Limb (tissue), 2 donors: ENCODE measurements at regions not wholly inside any gene's neighbourhood (a gene's known extent, or its start where the extent isn't known, plus 50 kb on each side); places are given as distances from the start of the nearest gene placed in this dataset.
"Not testable (repeated sequence)": the region's sequence is repeated elsewhere in the genome, so short reads cannot be mapped to it uniquely, and the experiment has no call there.

Experiments used
- DNase-seq, 2 donors: peaks; one replicate each; pipeline ENCODE4 v3.0.0-alpha.2; 2016; ENCODE audit errors: extremely low spot score in 2 of 2

GRCh38 chr14:84236290-84236689 lies 1293.7 kb upstream of the FLRT2 start:
- DNase-seq = no peak

GRCh38 chr14:84237881-84238280 lies 1292.1 kb upstream of the FLRT2 start:
- no peak for DNase-seq

DNA sequence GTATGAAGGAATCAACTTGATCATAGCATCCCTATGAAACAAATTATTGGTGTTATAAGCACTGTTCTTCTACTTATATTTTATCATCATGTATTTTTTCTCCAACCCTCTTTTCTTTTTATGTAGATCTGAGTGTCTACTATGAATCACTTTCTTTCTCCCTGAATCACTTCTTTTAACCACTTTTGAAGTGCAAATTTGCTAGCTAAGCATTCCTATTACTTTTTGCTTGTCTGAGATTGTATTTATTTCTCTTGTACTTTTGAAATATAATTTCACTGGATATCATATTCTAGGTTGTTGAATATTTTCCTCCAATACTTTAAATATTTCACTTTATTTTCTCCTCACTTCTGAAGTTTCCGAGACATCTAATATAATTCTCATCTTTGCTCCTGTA lies 1282.3 kb upstream of the FLRT2 start:
- no peak for DNase-seq

DNA sequence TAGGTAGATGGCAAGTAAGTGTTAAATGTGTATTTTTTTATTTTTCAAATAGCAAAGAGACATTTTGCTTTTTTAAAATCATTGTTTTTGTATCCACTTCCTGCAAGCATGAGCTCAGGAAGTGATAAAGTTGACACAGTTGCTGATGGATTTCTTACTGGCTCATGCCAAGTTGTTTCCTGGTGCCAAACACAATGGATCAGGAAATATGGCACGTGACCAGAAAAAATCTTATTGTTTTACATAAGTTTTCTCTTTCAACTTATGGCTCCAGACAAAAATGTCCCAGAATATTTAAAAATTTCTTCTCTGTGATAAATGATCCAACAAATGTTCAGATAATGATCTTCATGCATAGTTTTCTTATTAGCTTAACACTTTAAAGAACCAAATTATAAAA lies 1279.1 kb upstream of the FLRT2 start:
- no peak for DNase-seq

DNA sequence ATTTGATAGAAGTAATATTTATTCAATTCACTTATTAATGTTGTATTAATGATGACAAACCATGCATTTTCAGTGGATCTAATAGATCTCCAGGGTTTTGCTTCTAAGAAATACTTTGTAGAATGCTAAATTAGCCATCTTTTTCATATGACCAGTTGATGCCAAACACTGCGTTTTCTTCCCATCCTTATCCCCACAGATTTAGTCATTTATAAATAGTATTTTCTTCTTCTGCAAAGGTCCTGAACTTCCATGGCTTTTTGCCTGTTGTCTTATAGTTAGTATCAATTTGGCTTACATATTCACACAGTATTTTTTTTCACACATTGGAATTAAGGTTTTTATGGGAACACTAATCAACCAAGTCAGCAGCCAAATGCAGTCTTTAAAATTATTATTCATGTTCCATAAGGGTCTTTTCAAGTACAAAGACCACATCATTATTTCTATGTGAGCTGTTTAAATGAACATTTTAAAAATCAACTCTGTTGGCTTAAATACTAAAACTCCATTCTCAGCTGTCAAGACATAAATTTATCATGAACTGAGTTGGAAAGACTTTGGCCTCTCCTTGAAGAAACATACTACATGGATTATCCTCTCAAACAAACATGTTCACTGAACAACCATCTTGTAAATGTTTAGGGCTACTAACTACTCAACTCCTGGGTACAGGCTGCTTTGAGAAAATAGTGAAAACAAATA lies 1278.4 kb upstream of the FLRT2 start:
- DNase-seq = no peak

DNA sequence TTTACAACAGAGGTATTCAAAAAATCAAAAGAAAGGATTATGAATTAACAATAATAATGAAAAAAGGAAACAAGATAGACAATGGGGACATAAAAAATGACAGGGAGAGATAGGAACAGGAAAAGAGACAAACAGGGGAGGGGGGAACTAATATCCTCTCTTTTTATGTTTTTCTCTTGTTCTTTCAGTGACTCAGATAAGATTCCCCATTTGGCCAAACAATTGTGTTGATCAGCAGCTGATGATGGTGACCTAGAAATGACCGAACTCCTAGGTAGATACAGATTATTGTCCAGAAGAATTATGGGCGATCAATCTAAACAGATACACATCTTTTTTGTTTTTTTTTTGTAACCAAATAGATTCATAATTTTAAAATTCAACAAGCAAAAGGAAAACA lies 1277.2 kb upstream of the FLRT2 start:
- DNase-seq = no peak

- DNase-seq = no peak
These were observed 1276.6 kb upstream of the FLRT2 start for GRCh38 chr14:84253326-84253725.

DNA sequence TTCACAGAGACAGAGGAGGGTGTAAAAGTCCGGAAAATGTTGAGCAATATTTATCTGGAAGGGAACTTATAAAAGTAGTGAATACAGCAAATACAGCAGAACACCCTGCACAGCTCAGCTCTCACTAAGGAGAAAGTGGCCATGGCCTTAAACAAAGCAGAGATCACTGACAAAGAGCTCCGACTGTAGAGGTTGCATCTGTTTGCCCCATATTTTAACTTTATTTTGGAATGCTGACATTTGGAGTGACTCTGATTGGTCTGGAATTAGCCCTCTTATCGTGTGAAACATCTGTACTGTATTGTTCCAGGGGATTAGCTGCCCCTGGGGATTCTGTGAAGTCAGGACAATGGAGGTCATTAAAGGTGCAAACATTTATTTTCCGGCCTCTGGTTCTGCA lies 1275.7 kb upstream of the FLRT2 start:
- DNase-seq = peak in 1 of 2 donors; percentile 21

DNA sequence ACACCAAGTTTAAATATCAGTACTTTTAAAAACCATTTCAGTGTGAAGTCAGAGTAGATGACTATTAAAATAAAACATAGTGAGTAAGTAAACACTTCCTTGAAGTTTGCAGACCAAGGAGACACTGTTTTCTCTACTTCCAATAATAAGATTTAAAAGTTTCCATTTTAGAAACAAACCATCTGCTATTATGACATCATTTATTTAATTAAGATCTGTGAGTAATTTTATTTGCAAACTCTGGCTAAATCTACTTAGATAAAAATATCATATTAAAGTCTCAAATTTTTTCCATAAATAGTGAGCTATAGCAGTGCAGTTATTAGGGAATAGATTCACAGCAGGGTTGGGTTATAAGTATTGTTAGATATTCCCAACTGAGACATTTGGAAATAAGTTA lies 1267.0 kb upstream of the FLRT2 start:
- DNase-seq = no peak

DNA sequence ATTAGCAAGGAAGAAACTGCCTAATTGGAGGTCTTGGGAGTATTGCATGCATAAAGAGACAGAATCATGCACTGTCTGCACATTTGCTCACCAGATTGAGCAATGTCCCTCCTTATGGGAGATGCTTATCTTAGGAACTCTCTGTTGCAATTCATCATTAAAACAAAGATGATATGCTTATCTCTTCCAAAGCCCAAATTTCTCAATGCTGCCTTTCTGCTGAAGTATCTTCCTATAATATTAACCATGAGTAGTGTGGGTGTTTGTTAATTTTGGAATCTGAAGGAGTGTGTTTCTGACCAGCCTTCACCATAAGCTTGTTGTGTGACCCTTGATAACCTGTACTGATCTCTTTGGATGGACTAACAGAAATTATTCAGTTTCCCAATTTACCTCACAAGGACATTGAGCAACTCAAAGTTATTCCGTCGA lies 1257.6 kb upstream of the FLRT2 start:
- no peak for DNase-seq

- no peak for DNase-seq
These were observed 1256.8 kb upstream of the FLRT2 start for GRCh38 chr14:84273181-84273580.

DNA sequence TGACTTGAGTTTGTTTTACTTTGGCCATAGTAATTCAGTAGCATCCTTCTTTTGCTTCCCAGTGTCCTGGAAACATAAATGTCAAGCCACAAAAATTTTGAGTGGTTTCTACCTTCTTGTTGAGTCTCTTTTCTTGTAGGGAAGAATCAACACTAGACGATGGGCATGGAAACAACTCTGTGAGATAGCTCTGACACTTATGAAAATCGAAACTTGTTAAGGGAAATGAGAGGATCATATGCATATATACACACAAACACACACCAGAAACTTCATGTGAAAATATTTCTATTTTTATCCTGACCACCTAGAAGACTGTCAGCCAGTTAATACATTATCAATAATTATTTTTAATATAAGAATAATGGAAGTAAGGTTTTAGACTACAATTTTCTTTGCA lies 1247.3 kb upstream of the FLRT2 start:
- DNase-seq = no peak

GRCh38 chr14:84288781-84289180 lies 1241.2 kb upstream of the FLRT2 start:
- no peak for DNase-seq

DNA sequence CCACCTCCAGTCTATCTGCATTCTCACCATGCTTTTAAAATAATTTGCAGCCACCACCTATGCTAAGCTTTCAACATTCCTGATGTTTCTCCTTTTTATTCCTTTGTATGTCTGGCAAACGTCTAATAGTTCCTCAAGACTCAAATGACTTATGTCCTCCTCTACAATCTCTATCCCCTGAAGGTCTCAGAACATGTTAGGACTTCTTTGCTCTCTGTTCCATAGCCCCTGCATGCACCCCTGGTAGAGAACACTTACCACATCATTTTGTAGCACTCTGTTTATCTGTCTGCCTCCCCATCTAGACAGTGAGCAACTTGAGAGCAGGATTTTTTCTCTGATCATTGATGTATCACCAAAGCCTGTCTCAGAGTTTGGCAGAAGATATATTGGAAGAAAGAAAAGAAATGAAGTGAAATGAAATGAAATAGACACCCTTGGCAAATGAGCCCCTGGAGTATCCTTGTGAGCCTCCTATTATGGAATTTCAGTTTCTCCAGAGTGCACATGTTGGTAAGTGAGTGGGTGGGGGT lies 1231.2 kb upstream of the FLRT2 start:
- DNase-seq = no peak

DNA sequence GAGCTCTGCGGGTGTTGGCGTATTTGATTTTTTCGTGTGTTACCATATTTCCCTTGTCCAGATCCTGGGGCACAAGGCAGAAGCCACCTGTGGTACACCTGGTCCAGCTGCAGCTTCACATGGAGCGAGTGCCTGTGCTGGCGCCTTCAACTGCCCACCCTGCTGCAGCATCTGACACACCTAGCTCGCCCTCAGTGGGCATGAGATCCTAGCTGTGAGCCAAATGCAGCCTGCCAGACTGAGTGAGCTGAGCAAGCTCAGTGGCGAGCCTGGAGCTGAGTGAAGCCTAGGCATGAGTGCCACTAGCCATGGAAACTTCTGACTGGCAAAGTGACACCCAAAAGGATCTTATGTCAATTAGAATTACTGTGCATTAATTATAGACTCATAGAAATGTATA lies 1226.8 kb upstream of the FLRT2 start:
- no peak for DNase-seq

DNA sequence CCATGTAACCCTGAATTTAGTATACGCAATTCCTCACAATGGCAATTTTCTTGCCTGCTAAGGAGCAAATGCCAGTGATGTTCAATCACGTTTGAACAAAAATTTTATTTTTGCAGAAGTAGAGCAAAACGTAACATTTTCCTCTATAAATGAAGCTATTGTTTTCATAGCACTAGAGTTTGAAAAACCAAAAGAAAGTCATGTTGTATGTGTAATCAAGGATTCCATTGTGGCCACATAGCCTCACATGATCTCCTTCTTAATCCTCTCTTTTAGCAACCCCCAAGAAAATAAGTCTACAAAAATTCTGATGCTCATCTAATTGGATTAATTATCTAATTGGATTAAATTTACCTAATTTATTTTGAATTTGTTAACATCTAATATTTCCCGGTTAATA lies 1217.4 kb upstream of the FLRT2 start:
- DNase-seq = no peak

- DNase-seq = no peak
These were observed 1206.5 kb upstream of the FLRT2 start for GRCh38 chr14:84323450-84323849.

- DNase-seq = peak in 1 of 2 donors; percentile 70
These were observed 1206.0 kb upstream of the FLRT2 start for GRCh38 chr14:84323978-84324377.

DNA sequence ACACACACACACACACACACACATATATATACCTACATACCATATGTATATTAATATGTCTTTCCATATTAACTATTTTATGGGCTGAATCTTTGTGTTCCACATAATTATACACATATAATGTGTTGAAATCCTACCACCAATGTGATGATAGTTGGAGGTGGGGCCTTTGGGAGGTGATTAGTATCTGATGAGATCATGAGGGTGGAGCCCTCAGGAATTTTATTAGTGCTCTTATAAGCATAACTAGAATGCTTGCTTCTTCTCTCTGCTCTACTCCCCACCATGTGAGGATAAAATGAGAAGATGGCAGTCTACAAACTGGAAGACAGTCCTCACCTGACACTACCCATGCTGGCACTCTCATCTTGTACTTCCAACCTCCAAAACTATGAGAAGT lies 1193.5 kb upstream of the FLRT2 start:
- DNase-seq = no peak

GRCh38 chr14:84340938-84341337 lies 1189.0 kb upstream of the FLRT2 start:
- DNase-seq = peak in 1 of 2 donors; percentile 13

GRCh38 chr14:84341867-84342266 lies 1188.1 kb upstream of the FLRT2 start:
- not testable (repeated sequence) for DNase-seq

DNA sequence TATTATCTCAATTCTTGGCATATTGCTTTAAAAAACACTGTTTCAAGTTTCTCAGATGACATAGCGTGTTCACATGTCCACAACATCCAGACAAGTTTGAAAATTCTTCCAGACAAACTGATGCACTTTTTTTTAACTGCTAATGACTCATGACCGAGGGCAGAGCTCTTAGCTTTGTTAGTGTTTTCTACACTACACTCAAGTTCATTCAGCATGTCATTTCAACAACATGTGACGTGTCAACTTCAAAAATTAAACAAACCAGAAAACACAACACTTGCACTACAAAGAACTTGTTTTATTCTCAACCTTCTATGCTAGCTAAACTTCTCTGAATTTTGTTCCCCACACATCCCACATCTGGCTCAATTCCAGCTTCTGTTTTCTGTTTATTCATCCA lies 1186.3 kb upstream of the FLRT2 start:
- peak in 1 of 2 donors; percentile 20 for DNase-seq

GRCh38 chr14:84351646-84352045 lies 1178.3 kb upstream of the FLRT2 start:
- no peak for DNase-seq

GRCh38 chr14:84361476-84361875 lies 1168.5 kb upstream of the FLRT2 start:
- DNase-seq = no peak
